ENCODE measurements at regions not wholly inside any gene's neighbourhood (a gene's known extent, or its start where the extent isn't known, plus 50 kb on each side); places are given as distances from the start of the nearest gene placed in this dataset.

DNA sequence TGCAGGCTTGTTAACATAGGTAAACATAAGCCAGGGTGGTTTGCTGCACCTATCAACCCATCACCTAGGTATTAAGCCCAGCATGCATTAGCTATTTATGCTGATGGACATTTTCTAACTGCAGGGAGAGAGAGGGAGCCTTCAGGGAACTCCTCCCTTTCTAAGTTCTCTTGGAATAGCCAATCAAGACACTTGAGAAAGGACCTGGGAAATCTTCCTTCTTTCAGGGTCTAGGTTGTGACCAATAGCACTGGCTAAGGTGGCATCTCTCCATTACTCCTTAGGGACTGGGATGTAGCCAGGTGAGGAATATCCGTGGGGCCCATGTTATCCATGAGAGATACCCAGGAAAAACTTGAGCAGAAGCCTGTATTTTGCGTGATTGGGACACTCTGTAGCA is 849.6 kb upstream of the MAP3K7 start:
- Mint-ChIP-seq H3K36me3 (ENCODE audit: insufficient read depth) (no peaks in the 10 kb centered on the region), H3K27ac (no peak overlapping the region), H3K9me3 (peaks cover 2 to 10% of the 10 kb centered on the region in 2 donors), H3K27me3 (no peaks in the 10 kb centered on the region), H3K4me3 (no peak overlapping the region), H3K4me1 (ENCODE audit: low read depth in 2 of 2) (no peaks in the 10 kb centered on the region)
- DNase-seq: no peak
- no peak for ATAC-seq (replicated peaks)

DNA sequence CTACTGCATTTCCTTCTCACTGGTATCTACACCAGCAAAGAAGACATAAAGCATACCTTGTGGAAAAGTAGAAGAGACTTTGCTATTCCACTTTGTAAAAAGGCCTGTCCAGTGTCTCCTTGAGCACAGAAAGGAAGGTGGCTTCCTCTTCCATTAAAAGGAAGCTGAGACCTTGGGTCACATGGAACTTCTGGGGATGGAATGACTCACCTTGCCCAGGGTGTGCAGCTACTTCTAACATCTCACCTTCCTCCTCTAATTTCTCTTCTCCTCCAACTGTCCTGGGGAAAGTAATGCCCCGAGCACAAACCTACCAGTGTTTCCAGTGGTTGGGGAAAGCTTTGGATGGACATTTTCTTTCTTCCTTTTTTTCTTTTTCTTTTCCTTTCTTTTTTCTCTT is 848.8 kb upstream of the MAP3K7 start:
- no peak overlapping the region for H3K4me3 Mint-ChIP-seq
- no peaks in the 10 kb centered on the region for H3K27me3 Mint-ChIP-seq
- DNase-seq (no peak), ATAC-seq (replicated peaks) (no peak)
- no peaks in the 10 kb centered on the region for H3K4me1 Mint-ChIP-seq (ENCODE audit: low read depth in 2 of 2)
- no peaks in the 10 kb centered on the region for H3K36me3 Mint-ChIP-seq (ENCODE audit: insufficient read depth)
- H3K9me3 Mint-ChIP-seq: peaks cover 2 to 18% of the 10 kb centered on the region in 2 donors
- H3K27ac Mint-ChIP-seq: no peak overlapping the region

DNA sequence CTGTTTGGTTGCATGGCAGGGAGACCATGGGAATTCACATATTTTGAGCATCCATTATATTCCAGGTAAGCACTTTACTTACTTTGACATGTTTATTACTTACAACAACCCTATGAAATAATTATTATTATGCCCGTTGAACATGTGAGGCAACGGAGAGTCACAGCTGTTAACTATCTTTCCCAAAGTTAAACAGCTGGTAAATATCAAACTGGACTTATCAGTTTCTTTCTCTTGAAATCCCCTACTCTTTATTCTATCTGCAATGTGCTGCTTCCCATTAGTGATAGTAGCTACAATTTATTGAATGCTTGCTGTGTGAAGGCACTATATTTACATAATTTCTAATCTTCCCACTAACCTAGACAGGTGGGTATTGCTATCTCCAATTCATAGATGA is 847.7 kb upstream of the MAP3K7 start:
- Mint-ChIP-seq H3K4me1 (ENCODE audit: low read depth in 2 of 2) (no peaks in the 10 kb centered on the region), H3K4me3 (no peak overlapping the region), H3K9me3 (peaks cover 2 to 18% of the 10 kb centered on the region in 2 donors), H3K36me3 (ENCODE audit: insufficient read depth) (no peaks in the 10 kb centered on the region), H3K27me3 (no peaks in the 10 kb centered on the region), H3K27ac (no peak overlapping the region)
- DNase-seq: no peak
- ATAC-seq (replicated peaks): no peak

DNA sequence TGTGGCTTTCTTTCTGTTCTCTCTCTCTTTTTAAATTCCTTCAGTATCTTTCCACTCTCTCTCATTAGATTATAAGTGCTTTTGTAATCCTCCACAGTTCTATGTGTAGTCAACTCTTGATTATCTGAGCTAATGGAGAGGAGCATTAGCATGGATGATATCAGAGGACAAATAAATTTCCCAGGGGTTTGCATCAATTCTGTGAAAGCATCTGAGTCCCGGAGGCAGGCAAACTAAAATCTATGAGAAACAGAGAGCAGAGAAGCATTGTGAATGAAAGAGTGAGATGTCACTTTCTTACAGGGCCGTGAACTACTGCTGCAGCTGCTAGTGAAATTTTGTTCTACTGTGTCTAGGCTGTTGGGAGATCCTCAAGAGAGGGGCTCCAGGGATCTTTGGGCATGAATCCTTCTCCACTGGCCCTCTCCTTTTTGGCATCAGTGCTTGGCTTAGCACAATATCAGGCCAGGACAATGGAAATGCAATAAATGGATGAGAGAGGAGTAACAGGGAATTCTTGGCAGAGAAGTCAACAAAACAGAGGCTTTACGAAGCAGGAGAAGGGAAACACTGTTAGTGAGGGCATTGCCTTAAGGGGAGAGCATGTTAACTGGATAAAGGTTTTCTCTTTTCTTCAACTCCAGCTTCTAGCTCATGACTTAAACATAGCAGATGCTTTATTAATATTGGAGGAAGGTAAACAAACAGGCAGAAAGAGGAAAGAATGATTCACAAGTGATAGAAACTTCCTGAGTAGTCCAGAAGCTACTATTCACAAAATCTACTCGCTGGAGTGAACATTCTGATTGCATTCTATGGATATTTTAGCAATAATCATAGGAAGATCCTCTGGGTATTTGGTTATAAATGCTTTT is 847.0 kb upstream of the MAP3K7 start:
- H3K9me3 Mint-ChIP-seq: peaks cover 2 to 18% of the 10 kb centered on the region in 2 donors
- no peaks in the 10 kb centered on the region for H3K27me3 Mint-ChIP-seq
- no peaks in the 10 kb centered on the region for H3K36me3 Mint-ChIP-seq (ENCODE audit: insufficient read depth)
- H3K4me3 Mint-ChIP-seq: no peak overlapping the region
- ATAC-seq (replicated peaks) (no peak), DNase-seq (no peak)
- H3K27ac Mint-ChIP-seq: no peak overlapping the region
- H3K4me1 Mint-ChIP-seq (ENCODE audit: low read depth in 2 of 2): no peaks in the 10 kb centered on the region

DNA sequence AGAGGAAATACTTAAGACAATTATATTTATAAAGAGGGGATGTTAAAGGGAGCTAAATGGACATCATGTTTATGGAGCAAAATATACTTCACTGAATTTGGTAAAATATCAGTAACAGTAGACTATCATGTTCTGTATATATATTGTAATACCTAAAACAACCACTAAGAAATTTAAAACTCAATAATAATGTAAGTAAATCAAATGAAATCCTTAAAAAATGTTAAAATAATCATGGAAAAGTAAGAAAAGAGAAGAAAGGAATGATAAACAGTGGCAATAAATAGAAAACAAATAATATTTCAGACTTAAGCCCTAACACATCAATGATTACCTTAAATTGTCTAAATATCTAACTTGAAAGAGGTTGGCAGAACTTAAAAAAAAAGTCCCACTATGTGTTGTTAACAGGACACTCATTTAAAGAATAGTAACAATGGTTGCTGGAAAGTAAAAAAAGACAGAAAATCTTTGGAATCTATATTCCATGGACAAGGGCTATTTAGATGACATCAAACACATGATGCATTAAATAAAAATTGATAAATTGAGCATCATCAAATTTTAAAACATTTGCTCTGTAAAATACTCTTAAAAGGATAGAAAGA is 842.2 kb upstream of the MAP3K7 start:
- no peak for DNase-seq
- no peak for ATAC-seq (replicated peaks)
- Mint-ChIP-seq H3K36me3 (ENCODE audit: insufficient read depth) (no peaks in the 10 kb centered on the region), H3K27me3 (no peaks in the 10 kb centered on the region), H3K9me3 (peaks cover 2 to 17% of the 10 kb centered on the region in 2 donors), H3K27ac (no peak overlapping the region), H3K4me1 (ENCODE audit: low read depth in 2 of 2) (no peaks in the 10 kb centered on the region), H3K4me3 (no peak overlapping the region)

DNA sequence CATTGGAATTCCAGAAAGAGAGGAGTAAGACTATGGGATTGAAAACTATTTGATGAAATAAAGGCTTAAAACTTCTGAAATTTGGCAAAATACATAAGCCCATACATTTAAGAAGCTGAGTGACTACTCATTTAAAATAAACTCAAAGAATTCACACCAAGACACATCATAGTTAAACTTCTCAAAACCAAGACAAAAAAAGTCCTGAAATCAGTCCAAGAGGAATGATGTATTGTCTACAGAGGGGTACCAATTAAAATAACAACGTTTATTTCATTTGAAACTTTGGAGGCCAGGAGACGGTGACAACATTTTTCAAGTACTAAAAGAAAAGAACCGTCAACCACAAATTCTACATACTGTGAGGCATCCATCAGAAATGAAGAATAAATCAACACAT is 841.4 kb upstream of the MAP3K7 start:
- Mint-ChIP-seq H3K4me1 (ENCODE audit: low read depth in 2 of 2) (no peaks in the 10 kb centered on the region), H3K9me3 (peaks cover 2 to 17% of the 10 kb centered on the region in 2 donors), H3K27ac (no peak overlapping the region), H3K4me3 (no peak overlapping the region), H3K36me3 (ENCODE audit: insufficient read depth) (no peaks in the 10 kb centered on the region), H3K27me3 (no peaks in the 10 kb centered on the region)
- DNase-seq (no peak), ATAC-seq (replicated peaks) (no peak)

DNA sequence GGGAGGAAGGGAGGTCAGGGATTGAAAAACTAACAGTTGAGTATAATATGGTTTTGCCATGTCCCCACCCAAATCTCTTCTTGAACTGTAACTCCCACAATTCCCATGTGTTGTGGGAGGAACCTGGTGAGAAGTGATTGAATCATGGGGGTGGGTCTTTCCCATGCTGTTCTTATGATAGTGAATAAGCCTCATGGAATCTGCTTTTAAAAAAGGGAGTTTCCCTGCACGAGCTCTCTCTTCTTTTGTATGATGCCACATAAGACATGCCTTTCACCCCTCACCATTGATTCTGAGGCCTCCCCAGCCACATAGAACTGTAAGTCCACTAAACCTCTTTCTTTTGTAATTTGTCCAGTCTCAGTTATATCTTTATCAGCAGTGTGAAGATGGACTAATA is 833.4 kb upstream of the MAP3K7 start:
- no peaks in the 10 kb centered on the region for H3K36me3 Mint-ChIP-seq (ENCODE audit: insufficient read depth)
- no peaks in the 10 kb centered on the region for H3K4me1 Mint-ChIP-seq (ENCODE audit: low read depth in 2 of 2)
- H3K27ac Mint-ChIP-seq: no peak overlapping the region
- no peaks in the 10 kb centered on the region for H3K27me3 Mint-ChIP-seq
- no peak overlapping the region for H3K4me3 Mint-ChIP-seq
- no peak for ATAC-seq (replicated peaks)
- DNase-seq: no peak
- peaks cover 8 to 9% of the 10 kb centered on the region in 2 donors for H3K9me3 Mint-ChIP-seq

DNA sequence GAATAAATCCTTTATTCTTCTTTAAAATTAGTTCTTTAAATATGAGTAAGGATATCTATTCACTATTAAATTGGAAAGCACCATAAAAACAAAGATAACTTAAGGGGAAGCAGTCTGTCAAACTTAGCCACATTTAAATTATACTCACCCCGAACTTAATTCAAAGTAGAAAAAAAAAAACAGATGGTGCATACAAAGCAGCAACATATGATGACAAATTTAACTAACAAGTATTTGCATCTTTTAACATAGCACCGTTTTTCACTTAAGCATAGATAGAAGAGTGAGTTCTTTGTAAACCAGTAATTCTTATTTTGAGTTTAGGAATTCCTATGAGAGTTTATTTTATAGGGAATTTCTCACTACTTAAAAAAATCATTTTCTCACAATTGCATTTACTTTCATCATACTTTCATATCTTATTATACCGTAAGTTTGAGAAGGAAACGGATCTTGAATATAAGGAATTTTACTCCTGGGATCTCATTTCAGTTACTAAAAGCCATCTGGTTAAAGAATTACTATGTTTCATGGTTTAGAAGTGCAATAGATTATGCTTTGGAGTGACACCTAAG is 828.2 kb upstream of the MAP3K7 start:
- no peak for DNase-seq
- Mint-ChIP-seq H3K9me3 (peaks cover under 1 to 4% of the 10 kb centered on the region in 2 donors), H3K4me1 (ENCODE audit: low read depth in 2 of 2) (no peaks in the 10 kb centered on the region), H3K4me3 (no peak overlapping the region), H3K27me3 (no peaks in the 10 kb centered on the region), H3K36me3 (ENCODE audit: insufficient read depth) (no peaks in the 10 kb centered on the region), H3K27ac (no peak overlapping the region)
- no peak for ATAC-seq (replicated peaks)

DNA sequence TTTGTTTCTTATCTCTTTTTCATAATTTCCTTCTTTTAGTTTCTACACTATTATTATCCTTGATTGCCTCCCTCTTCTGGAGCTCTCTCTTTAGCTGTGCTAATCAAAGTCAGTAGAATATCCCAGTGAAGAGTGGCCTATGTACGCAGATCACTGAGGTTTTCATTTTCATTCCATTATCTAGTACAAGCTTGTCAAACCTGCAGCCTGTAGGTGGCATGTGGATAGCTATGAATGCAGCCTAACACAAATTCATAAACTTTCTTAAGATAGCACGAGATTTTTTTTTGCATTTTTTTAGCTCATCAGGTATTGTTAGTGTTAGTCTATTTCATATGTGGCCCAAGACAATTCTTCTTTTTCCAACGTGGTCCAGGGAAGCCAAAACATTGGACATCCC is 825.7 kb upstream of the MAP3K7 start:
- DNase-seq (no peak), ATAC-seq (replicated peaks) (no peak)
- Mint-ChIP-seq H3K4me1 (ENCODE audit: low read depth in 2 of 2) (no peaks in the 10 kb centered on the region), H3K27me3 (no peaks in the 10 kb centered on the region), H3K9me3 (peaks cover 0 to 4% of the 10 kb centered on the region in 2 donors), H3K36me3 (ENCODE audit: insufficient read depth) (no peaks in the 10 kb centered on the region), H3K27ac (no peak overlapping the region), H3K4me3 (no peak overlapping the region)

DNA sequence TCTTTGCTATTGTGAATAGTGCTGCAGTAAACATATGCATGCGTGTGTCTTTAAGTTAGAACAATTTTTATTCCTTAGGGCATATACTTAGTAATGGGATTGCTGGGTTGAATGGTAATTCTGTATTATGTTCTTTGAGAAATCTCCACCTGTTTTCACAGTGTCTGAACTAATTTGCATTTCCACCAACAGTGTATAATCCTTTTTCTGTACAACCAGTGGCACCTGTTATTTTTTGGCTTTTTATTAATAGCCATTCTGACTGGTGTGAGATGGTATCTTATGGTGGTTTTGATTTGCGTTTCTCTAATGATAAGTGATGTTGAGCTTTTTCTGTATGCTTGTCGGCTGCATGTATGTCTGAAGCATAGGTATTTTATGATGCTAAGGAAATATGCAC is 820.8 kb upstream of the MAP3K7 start:
- no peaks in the 10 kb centered on the region for H3K36me3 Mint-ChIP-seq (ENCODE audit: insufficient read depth)
- H3K27ac Mint-ChIP-seq: no peak overlapping the region
- no peaks in the 10 kb centered on the region for H3K27me3 Mint-ChIP-seq
- peaks cover 13 to 14% of the 10 kb centered on the region in 2 donors for H3K9me3 Mint-ChIP-seq
- DNase-seq (no peak), ATAC-seq (replicated peaks) (no peak)
- H3K4me1 Mint-ChIP-seq (ENCODE audit: low read depth in 2 of 2): no peaks in the 10 kb centered on the region
- H3K4me3 Mint-ChIP-seq: no peak overlapping the region

DNA sequence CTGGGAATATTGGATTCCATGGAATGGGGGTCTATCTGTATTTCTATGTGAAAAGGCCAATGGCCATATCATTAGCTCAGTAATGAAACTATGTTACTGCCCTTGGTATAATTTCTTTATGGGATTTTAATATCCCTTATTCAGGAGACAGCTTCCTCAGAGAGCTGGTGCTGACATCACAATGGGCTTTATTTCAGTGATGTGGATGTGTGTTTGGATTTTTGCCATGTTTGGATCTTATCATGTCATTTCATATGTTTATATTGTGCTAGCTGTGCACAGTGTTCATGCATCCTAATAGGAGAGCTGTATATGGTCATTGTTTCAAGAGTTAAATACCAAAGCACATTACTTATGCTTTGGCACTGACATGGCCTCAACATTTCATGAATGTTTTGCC is 806.1 kb upstream of the MAP3K7 start:
- no peaks in the 10 kb centered on the region for H3K4me1 Mint-ChIP-seq (ENCODE audit: low read depth in 2 of 2)
- H3K36me3 Mint-ChIP-seq (ENCODE audit: insufficient read depth): no peaks in the 10 kb centered on the region
- peaks cover 8 to 13% of the 10 kb centered on the region in 2 donors for H3K9me3 Mint-ChIP-seq
- H3K27me3 Mint-ChIP-seq: no peaks in the 10 kb centered on the region
- no peak for DNase-seq
- H3K4me3 Mint-ChIP-seq: no peak overlapping the region
- H3K27ac Mint-ChIP-seq: no peak overlapping the region
- no peak for ATAC-seq (replicated peaks)

DNA sequence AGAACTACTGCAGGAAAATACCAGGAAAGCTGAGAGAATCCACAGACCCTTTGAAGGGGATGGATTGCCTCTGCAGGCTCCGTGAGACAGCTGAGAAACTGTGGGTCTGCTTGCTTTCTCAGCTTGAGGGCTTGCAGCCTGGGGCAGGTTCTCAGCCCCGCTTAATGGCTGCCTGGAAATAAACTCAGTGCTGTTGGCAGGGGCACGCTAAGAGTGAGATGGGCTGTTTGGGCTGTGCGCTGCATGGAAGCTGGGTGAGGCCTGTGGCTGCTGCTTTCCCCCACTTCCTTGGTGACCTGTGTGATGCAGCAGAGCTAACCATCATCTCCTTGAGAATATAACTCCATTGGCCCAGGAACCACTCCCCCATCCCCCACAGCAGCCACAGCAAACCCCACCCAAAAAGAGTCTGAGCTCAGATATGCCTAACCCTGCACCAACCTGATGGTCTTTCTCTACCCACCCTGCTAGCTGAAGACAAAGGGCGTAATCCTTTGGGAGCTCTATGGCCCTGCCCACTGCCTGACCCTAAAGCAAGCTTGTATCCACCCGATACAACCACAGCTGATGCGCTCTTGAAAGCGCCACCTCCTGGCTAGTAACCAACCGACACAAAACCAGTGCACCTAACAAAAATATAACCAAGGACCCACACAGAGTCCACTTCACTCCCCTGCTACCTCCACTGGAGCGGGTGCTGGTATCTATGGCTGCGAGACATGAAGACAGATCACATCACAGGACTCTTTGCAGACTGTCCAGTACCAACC is 800.6 kb upstream of the MAP3K7 start:
- H3K27ac Mint-ChIP-seq: no peak overlapping the region
- H3K4me3 Mint-ChIP-seq: no peak overlapping the region
- H3K27me3 Mint-ChIP-seq: no peaks in the 10 kb centered on the region
- DNase-seq: no peak
- no peak for ATAC-seq (replicated peaks)
- peaks cover 7 to 10% of the 10 kb centered on the region in 2 donors for H3K9me3 Mint-ChIP-seq
- H3K4me1 Mint-ChIP-seq (ENCODE audit: low read depth in 2 of 2): no peaks in the 10 kb centered on the region
- no peaks in the 10 kb centered on the region for H3K36me3 Mint-ChIP-seq (ENCODE audit: insufficient read depth)

DNA sequence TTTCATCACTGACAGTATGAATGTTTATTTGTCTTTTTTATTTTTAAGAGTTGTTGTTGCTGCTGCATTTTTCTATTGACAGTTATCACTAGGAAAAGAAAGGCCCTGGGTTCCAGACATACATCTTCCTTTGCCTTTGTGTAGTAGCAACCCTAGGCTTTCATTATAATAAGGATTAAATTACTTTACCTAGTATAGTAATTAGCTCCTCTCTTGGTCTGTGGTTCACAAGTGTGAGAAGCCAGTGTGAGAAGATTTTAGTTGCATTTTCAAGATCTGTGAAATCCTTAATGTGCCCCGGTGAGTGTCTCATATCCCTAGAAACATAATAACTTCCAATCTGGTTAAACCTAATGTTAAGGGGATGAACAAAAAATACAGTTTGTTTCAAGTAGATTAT is 799.3 kb upstream of the MAP3K7 start:
- H3K9me3 Mint-ChIP-seq: peaks cover 3 to 10% of the 10 kb centered on the region in 2 donors
- H3K4me3 Mint-ChIP-seq: no peak overlapping the region
- ATAC-seq (replicated peaks): no peak
- H3K27me3 Mint-ChIP-seq: no peaks in the 10 kb centered on the region
- H3K36me3 Mint-ChIP-seq (ENCODE audit: insufficient read depth): no peaks in the 10 kb centered on the region
- no peak for DNase-seq
- no peak overlapping the region for H3K27ac Mint-ChIP-seq
- H3K4me1 Mint-ChIP-seq (ENCODE audit: low read depth in 2 of 2): no peaks in the 10 kb centered on the region

Measured in effector memory CD8-positive, alpha-beta T cell (primary cell).